Right atrium auricular region (tissue), 2 donors: ENCODE measurements at regions not wholly inside any gene's neighbourhood (a gene's known extent, or its start where the extent isn't known, plus 50 kb on each side); places are given as distances from the start of the nearest gene placed in this dataset.

Experiments
- DNase-seq: peaks from one replicate; pipeline ENCODE4 v3.0.0-alpha.2; 2019; ENCODE audit warnings: low spot score
- H3K27ac ChIP-seq, 2 donors: fragments of 200-600 bp; sonication (generic); 1 replicate in 1 of 2; 2 replicates in 1 of 2; pipeline ENCODE4 v1.5.1; 2016 to 2019
- H3K27me3 ChIP-seq, 2 donors: fragments of 200-600 bp; sonication (generic); one replicate each; pipeline versions ENCODE4 v1.5.1 to v1.6.0; 2017 to 2019
- H3K36me3 ChIP-seq: fragments of 200-600 bp; sonication (generic); one replicate; pipeline ENCODE4 v1.5.1; 2016
- H3K4me1 ChIP-seq, 2 donors: fragments of 200-600 bp; sonication (generic); one replicate each; pipeline versions ENCODE4 v1.5.1 to v1.6.0; 2017 to 2019
- H3K4me3 ChIP-seq, 2 donors: fragments of 200-600 bp; sonication (generic); 1 replicate in 1 of 2; 2 replicates in 1 of 2; pipeline ENCODE4 v1.5.1; 2017 to 2019; ENCODE audit warnings: mild to moderate bottlenecking in 1 of 2, moderate library complexity in 1 of 2
- H3K9me3 ChIP-seq, 2 donors: fragments of 200-600 bp; sonication (generic); one replicate each; pipeline ENCODE4 v1.5.1; 2019
- CTCF ChIP-seq, 2 donors: fragments of 200-600 bp; sonication (generic); IDR thresholded peaks; one replicate each; pipeline ENCODE4 v1.5.1; 2019; ENCODE audit warnings: antibody characterized with exemption in 2 of 2

GRCh38 chr5:63727583-63727982, 234.7 kb downstream of the HTR1A start:
- DNase-seq = no peak
- Histone ChIP-seq H3K9me3 (no peaks in the 10 kb centered on the region), H3K36me3 (no peaks in the 10 kb centered on the region), H3K27ac (no peak overlapping the region), H3K27me3 (no peaks in the 10 kb centered on the region), H3K4me1 (no peaks in the 10 kb centered on the region), H3K4me3 (no peak overlapping the region)
- TF ChIP-seq CTCF (IDR thresholded peaks at IDR 0.05) = no peak

- Histone ChIP-seq H3K9me3 (no peaks in the 10 kb centered on the region), H3K4me1 (no peaks in the 10 kb centered on the region), H3K36me3 (no peaks in the 10 kb centered on the region), H3K27me3 (no peaks in the 10 kb centered on the region), H3K27ac (no peak overlapping the region), H3K4me3 (no peak overlapping the region)
- DNase-seq = no peak
- TF ChIP-seq CTCF (IDR thresholded peaks at IDR 0.05) = no peak
Observed at GRCh38 chr5:63726496-63726895, 235.7 kb downstream of the HTR1A start.

GRCh38 chr5:63719147-63719546, 243.1 kb downstream of the HTR1A start:
- DNase-seq = no peak
- TF ChIP-seq CTCF (IDR thresholded peaks at IDR 0.05) = no peak
- Histone ChIP-seq H3K9me3 (no peaks in the 10 kb centered on the region), H3K4me3 (no peak overlapping the region), H3K4me1 (no peaks in the 10 kb centered on the region), H3K27me3 (no peaks in the 10 kb centered on the region), H3K36me3 (no peaks in the 10 kb centered on the region), H3K27ac (no peak overlapping the region)

- H3K27ac ChIP-seq = no peak overlapping the region
Observed at GRCh38 chr5:63700241-63700640, 262.0 kb downstream of the HTR1A start.

GRCh38 chr5:63697811-63698210, 264.4 kb downstream of the HTR1A start:
- no peak overlapping the region for H3K27ac ChIP-seq
- H3K4me1 ChIP-seq = no peaks in the 10 kb centered on the region
- no peak for TF ChIP-seq CTCF (IDR thresholded peaks at IDR 0.05)
- H3K9me3 ChIP-seq = no peaks in the 10 kb centered on the region
- H3K4me3 ChIP-seq = no peak overlapping the region
- DNase-seq = no peak
- H3K27me3 ChIP-seq = no peaks in the 10 kb centered on the region
- no peaks in the 10 kb centered on the region for H3K36me3 ChIP-seq

More at GRCh38 chr5:63700241-63700640, 262.0 kb downstream of the HTR1A start:
- no peaks in the 10 kb centered on the region for H3K36me3 ChIP-seq
- no peak for TF ChIP-seq CTCF (IDR thresholded peaks at IDR 0.05)
- H3K9me3 ChIP-seq = no peaks in the 10 kb centered on the region
- H3K27me3 ChIP-seq = no peaks in the 10 kb centered on the region
- H3K4me1 ChIP-seq = no peaks in the 10 kb centered on the region
- no peak overlapping the region for H3K4me3 ChIP-seq
- no peak for DNase-seq

- Histone ChIP-seq H3K4me1 (no peaks in the 10 kb centered on the region), H3K36me3 (no peaks in the 10 kb centered on the region), H3K9me3 (no peaks in the 10 kb centered on the region), H3K27me3 (no peaks in the 10 kb centered on the region), H3K27ac (no peak overlapping the region), H3K4me3 (no peak overlapping the region)
- TF ChIP-seq CTCF (IDR thresholded peaks at IDR 0.05) = no peak
- no peak for DNase-seq
Observed at GRCh38 chr5:63690546-63690945, 271.7 kb downstream of the HTR1A start.
